Right lobe of liver (tissue), 6 donors: ENCODE measurements at regions not wholly inside any gene's neighbourhood (a gene's known extent, or its start where the extent isn't known, plus 50 kb on each side); places are given as distances from the start of the nearest gene placed in this dataset.
A peak's percentile ranks its signal among the peaks of the same experiment; 100 is the strongest.

Experiments used
- ATAC-seq, 4 donors: fragments of 200-7000 bp; cut with Tn5 transposase; one replicate each; pipeline ENCODE4 v1.9.1; 2020; ENCODE audit warnings: mild to moderate bottlenecking in 4 of 4, moderate library complexity in 4 of 4
- DNase-seq, 3 donors: peaks; one replicate each; pipeline ENCODE4 v3.0.0-alpha.2; 2020
- H3K27ac ChIP-seq, 3 donors: fragments of 200-600 bp; one replicate each; pipeline ENCODE4 v1.8.0; 2022
- H3K27me3 ChIP-seq, 2 donors: fragments of 200-600 bp; one replicate each; pipeline ENCODE4 v1.8.0; 2022
- H3K36me3 ChIP-seq, 4 donors: fragments of 200-600 bp; sonication (generic) in 1 of 4; one replicate each; pipeline versions ENCODE4 v1.5.1 to v1.8.0; 2017 to 2022; ENCODE audit warnings: control low read depth in 1 of 4
- H3K4me1 ChIP-seq, 4 donors: fragments of 200-600 bp; sonication (generic) in 1 of 4; one replicate each; pipeline versions ENCODE4 v1.5.1 to v1.8.0; 2017 to 2022; ENCODE audit warnings: control low read depth in 1 of 4
- H3K4me3 ChIP-seq, 3 donors: fragments of 200-600 bp; one replicate each; pipeline ENCODE4 v1.8.0; 2022
- H3K9me3 ChIP-seq, 4 donors: fragments of 200-600 bp; sonication (generic) in 1 of 4; one replicate each; pipeline versions ENCODE4 v1.5.1 to v1.8.0; 2017 to 2022; ENCODE audit warnings: control low read depth in 1 of 4
- CTCF ChIP-seq, 4 donors: fragments of 200-600 bp in 3 of 4; fragments of 450-650 bp in 1 of 4; IDR thresholded peaks; one replicate each; pipeline versions ENCODE4 v1.5.1 to v1.8.0; 2016 to 2022; ENCODE audit warnings: antibody characterized with exemption in 4 of 4, mild to moderate bottlenecking in 2 of 4
- POLR2A ChIP-seq: fragments of 450-650 bp; IDR thresholded peaks from one replicate; pipeline ENCODE4 v1.6.1; 2017; ENCODE audit warnings: antibody characterized with exemption, mild to moderate bottlenecking
- WGBS: methylation state at CpG from one replicate; pipeline ENCODE4 v1.1.6; 2018; ENCODE audit warnings: low coverage, low lambda C conversion rate; ENCODE audit not compliant: insufficient coverage; ENCODE audit errors: missing lambda C conversion rate; 5-methylcytosine and 5-hydroxymethylcytosine counted together
- intact Hi-C, 2 donors: fragments of 100-400 bp; cut with DNase I; formaldehyde crosslinking; loops; one replicate each; pipeline versions ENCODE4 v1.11.2 to v1.14.1; 2022
- donor health status: DM: no; HTN: yes; CAD: no.
- donor health status: DM: no; HTN: no; CAD: no.
- donor health status: DM: no; HTN: no; CAD: no.
- donor health status: DM: no; HTN: yes; CAD: no.
- donor health status: DM: no; HTN: yes; CAD: no.

- DNase-seq (no peak), ATAC-seq (no peak)
- Histone ChIP-seq H3K36me3 (no peaks in the 10 kb centered on the region), H3K27ac (no peak overlapping the region), H3K4me1 (peaks cover 0 to under 1% (median 0%) of the 10 kb centered on the region in 4 donors), H3K4me3 (no peak overlapping the region), H3K27me3 (no peaks in the 10 kb centered on the region), H3K9me3 (no peaks in the 10 kb centered on the region)
- 75% methylated on average over 2 of the region's 2 CpGs for WGBS
- intact Hi-C loops, result no loop called here
- TF ChIP-seq CTCF (IDR thresholded peaks at IDR 0.05) (no peak), POLR2A (no peak)
These were observed 106.5 kb upstream of the FAM9A start for GRCh38 chrX:8907688-8908087.

- no peaks in the 10 kb centered on the region for H3K9me3 ChIP-seq
- peak in 1 of 3 donors; percentile 43 for DNase-seq
These were observed 105.2 kb upstream of the FAM9A start for GRCh38 chrX:8906299-8906938.

GRCh38 chrX:8897259-8897658 is 96.1 kb upstream of the FAM9A start:
- no peak overlapping the region for H3K27ac ChIP-seq
- H3K36me3 ChIP-seq, result no peaks in the 10 kb centered on the region
- 70% methylated on average over 4 of the region's 4 CpGs for WGBS
- TF ChIP-seq POLR2A, result no peak
- TF ChIP-seq CTCF (IDR thresholded peaks at IDR 0.05), result no peak
- no peak overlapping the region for H3K4me3 ChIP-seq
- no peaks in the 10 kb centered on the region for H3K4me1 ChIP-seq
- no peaks in the 10 kb centered on the region for H3K9me3 ChIP-seq
- ATAC-seq, result no peak
- no peaks in the 10 kb centered on the region for H3K27me3 ChIP-seq
- intact Hi-C loops, result no loop called here
- DNase-seq, result no peak

More at GRCh38 chrX:8906299-8906938, 105.2 kb upstream of the FAM9A start:
- ATAC-seq, result peak; percentile 70 to 88 (median 75)
- TF ChIP-seq POLR2A (no peak), CTCF (IDR thresholded peaks at IDR 0.05) (no peak)
- no peaks in the 10 kb centered on the region for H3K27me3 ChIP-seq
- intact Hi-C loops, result no loop called here
- H3K4me1 ChIP-seq, result no peaks in the 10 kb centered on the region
- no peak overlapping the region for H3K27ac ChIP-seq
- H3K36me3 ChIP-seq, result no peaks in the 10 kb centered on the region
- H3K4me3 ChIP-seq, result no peak overlapping the region
- 53% methylated on average over 8 of the region's 9 CpGs for WGBS

GRCh38 chrX:8890794-8891193 is 89.6 kb upstream of the FAM9A start:
- H3K36me3 ChIP-seq, result no peaks in the 10 kb centered on the region
- H3K27me3 ChIP-seq, result no peaks in the 10 kb centered on the region
- no peak overlapping the region for H3K4me3 ChIP-seq
- TF ChIP-seq CTCF (IDR thresholded peaks at IDR 0.05) (no peak), POLR2A (no peak)
- ATAC-seq (no peak), DNase-seq (no peak)
- WGBS, result 88% methylated on average over 1 of the region's 1 CpG
- no peaks in the 10 kb centered on the region for H3K9me3 ChIP-seq
- intact Hi-C loops, result no loop called here
- no peak overlapping the region for H3K27ac ChIP-seq
- H3K4me1 ChIP-seq, result peaks cover 0 to 7% (median 0%) of the 10 kb centered on the region in 4 donors
